ENCODE measurements at regions not wholly inside any gene's neighbourhood (a gene's known extent, or its start where the extent isn't known, plus 50 kb on each side); places are given as distances from the start of the nearest gene placed in this dataset.

DNA sequence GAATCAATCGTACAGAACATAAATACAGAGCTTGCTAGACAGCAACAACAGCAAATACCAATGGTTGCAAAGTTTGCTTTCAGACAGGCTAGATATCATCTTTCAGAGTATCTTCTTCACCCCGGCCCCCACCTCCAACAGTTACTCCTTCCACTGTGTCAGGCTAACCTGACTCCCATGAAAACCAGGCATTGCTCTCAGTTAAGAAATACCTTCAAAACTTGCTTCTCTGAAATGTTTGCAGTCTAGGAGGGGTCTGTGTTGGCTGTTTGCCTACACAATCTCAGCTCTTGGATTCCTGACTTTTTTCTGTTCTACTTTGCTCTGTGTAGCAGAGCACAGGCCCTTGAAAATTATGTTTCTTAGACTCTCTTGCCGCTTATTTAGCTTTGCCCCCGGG lies 599.5 kb upstream of the SYT4 start:
- Mint-ChIP-seq H3K9me3 (peaks cover 32% of the 10 kb centered on the region), H3K36me3 (ENCODE audit: low read depth) (no peaks in the 10 kb centered on the region), H3K27ac (no peak overlapping the region), H3K27me3 (ENCODE audit: low read depth) (no peaks in the 10 kb centered on the region), H3K4me1 (ENCODE audit: low read depth) (no peaks in the 10 kb centered on the region), H3K4me3 (ENCODE audit: low read depth) (no peak overlapping the region)
- intact Hi-C loops (cut with micrococcal nuclease) = no loop called here
- no peak for DNase-seq (ENCODE audit: low spot score)

- Mint-ChIP-seq H3K27me3 (ENCODE audit: low read depth) (no peaks in the 10 kb centered on the region), H3K27ac (no peak overlapping the region), H3K36me3 (ENCODE audit: low read depth) (no peaks in the 10 kb centered on the region), H3K9me3 (peaks cover 32% of the 10 kb centered on the region), H3K4me3 (ENCODE audit: low read depth) (no peak overlapping the region), H3K4me1 (ENCODE audit: low read depth) (no peaks in the 10 kb centered on the region)
- intact Hi-C loops (cut with micrococcal nuclease) = no loop called here
- no peak for DNase-seq (ENCODE audit: low spot score)
Observed at GRCh38 chr18:43877616-43878321, 600.5 kb upstream of the SYT4 start.

DNA sequence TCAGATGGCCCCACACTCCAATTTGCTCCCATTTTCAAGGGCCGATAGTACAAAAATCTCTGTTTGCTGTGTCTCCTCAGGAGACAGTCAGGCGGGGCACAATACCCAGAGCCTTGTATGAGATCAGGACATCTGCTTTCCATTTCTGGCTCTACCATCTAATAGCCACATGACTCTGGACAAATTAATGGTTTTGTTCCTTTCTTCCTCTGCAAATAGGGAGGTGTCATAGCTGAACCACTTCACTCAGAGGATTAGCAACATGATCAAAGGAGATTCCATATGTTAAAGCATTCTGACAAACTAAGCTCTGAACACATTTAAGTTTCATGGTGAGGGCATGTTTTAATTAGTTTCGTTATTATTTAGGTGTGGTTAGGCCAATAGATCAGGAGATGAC lies 602.1 kb upstream of the SYT4 start:
- intact Hi-C loops (cut with micrococcal nuclease) = no loop called here
- Mint-ChIP-seq H3K4me1 (ENCODE audit: low read depth) (no peaks in the 10 kb centered on the region), H3K9me3 (peaks cover 32% of the 10 kb centered on the region), H3K27me3 (ENCODE audit: low read depth) (no peaks in the 10 kb centered on the region), H3K36me3 (ENCODE audit: low read depth) (no peaks in the 10 kb centered on the region), H3K4me3 (ENCODE audit: low read depth) (no peak overlapping the region), H3K27ac (no peak overlapping the region)
- no peak for DNase-seq (ENCODE audit: low spot score)

DNA sequence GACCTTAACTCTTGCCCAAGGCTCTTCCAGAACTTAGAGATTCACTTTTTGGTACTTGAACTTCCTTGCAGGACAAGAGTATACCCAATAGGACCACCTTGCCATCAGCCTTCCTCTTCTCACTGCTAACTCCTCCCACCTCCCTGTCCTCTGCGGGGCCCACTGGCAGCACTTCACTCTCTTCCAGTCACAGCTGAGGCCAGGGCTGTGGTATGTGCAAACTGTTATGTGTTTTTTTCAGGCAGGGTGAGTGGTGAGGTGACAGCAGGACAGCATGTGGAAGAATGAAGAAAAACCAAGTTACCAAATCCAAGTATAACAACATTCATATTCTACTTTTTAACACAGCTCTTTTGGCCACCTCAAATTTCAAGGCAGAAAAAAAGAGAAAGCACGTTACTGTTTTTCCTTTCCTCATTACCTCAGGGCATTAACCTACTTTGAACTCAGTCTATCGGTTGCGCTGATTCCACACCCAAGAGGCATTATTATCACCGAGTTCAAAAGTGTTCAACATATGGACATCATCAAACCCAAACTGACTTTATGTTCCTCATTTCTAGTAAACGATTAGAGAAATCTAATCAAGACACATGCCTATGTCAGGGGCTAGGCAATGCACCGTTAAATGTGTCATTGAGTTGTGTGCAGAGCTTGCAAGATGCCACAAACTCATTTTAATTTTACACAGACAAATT lies 605.2 kb upstream of the SYT4 start:
- DNase-seq (ENCODE audit: low spot score) = no peak
- intact Hi-C loops (cut with micrococcal nuclease) = no loop called here
- H3K4me3 Mint-ChIP-seq (ENCODE audit: low read depth) = no peak overlapping the region
- H3K4me1 Mint-ChIP-seq (ENCODE audit: low read depth) = no peaks in the 10 kb centered on the region
- H3K27ac Mint-ChIP-seq = no peak overlapping the region
- H3K9me3 Mint-ChIP-seq = peaks cover 32% of the 10 kb centered on the region
- no peaks in the 10 kb centered on the region for H3K36me3 Mint-ChIP-seq (ENCODE audit: low read depth)
- H3K27me3 Mint-ChIP-seq (ENCODE audit: low read depth) = no peaks in the 10 kb centered on the region

DNA sequence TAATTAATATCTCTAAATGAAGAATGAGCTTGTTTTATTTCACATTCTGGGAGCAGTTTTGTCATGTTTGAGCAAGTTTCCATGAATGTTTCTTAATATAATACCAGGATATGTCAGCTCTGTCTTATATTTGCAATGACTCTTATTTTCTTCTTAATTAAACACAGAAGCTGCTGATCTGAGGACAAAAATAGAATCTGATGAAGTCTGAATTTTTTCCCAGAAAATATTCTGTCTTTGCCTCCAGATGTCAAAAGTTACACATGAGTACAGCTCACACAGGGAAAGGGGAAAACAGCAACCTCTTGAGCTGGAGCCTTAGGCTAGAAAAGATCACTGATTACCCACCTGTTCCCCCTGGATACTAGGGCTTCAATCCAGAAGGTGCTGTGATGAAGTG lies 606.6 kb upstream of the SYT4 start:
- DNase-seq (ENCODE audit: low spot score) = no peak
- Mint-ChIP-seq H3K9me3 (peaks cover 22% of the 10 kb centered on the region), H3K4me3 (ENCODE audit: low read depth) (no peak overlapping the region), H3K36me3 (ENCODE audit: low read depth) (no peaks in the 10 kb centered on the region), H3K27ac (no peak overlapping the region), H3K27me3 (ENCODE audit: low read depth) (no peaks in the 10 kb centered on the region), H3K4me1 (ENCODE audit: low read depth) (no peaks in the 10 kb centered on the region)
- intact Hi-C loops (cut with micrococcal nuclease) = no loop called here

DNA sequence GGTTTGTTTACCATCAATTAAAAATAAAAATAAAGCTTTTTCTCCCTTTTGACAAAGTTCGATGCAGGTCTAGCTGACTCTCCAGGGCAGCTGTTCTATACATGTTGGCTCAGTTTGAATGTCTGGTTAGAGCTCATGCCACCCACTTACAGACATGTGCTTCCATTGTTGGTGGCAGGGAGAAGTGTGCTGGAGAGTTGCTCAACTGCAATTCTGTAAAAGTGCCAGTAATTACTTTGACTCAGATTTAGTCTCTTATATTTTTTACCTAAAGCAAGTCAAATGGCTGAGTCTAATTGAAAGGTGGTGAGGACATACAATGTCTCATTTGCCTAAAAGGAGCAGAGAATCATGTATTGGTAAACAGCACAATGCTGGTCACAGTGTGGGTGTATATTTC lies 609.1 kb upstream of the SYT4 start:
- H3K4me3 Mint-ChIP-seq (ENCODE audit: low read depth) = no peak overlapping the region
- no peak for DNase-seq (ENCODE audit: low spot score)
- intact Hi-C loops (cut with micrococcal nuclease) = no loop called here
- peaks cover 19% of the 10 kb centered on the region for H3K9me3 Mint-ChIP-seq
- H3K4me1 Mint-ChIP-seq (ENCODE audit: low read depth) = no peaks in the 10 kb centered on the region
- H3K36me3 Mint-ChIP-seq (ENCODE audit: low read depth) = no peaks in the 10 kb centered on the region
- H3K27ac Mint-ChIP-seq = no peak overlapping the region
- H3K27me3 Mint-ChIP-seq (ENCODE audit: low read depth) = no peaks in the 10 kb centered on the region

DNA sequence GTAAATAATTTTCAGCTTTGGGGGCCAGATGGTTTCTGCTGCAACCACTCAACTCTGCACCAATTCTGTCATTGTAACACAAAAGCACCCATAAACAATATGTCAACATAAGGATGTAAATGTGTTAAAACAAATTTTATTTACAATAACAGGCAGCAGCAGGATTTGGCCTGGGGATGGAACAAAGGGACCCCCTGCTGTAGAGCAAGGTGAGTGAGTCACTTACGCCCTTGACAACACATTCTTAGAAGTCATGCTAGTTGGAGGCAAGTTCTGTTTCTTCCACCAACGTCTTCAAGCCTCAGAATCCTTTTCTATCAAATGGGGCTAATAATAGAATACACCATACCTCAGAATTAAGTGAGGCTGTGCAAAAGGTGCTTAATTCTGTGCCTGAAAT lies 610.2 kb upstream of the SYT4 start:
- Mint-ChIP-seq H3K27ac (no peak overlapping the region), H3K4me3 (ENCODE audit: low read depth) (no peak overlapping the region), H3K9me3 (peaks cover 17% of the 10 kb centered on the region), H3K27me3 (ENCODE audit: low read depth) (no peaks in the 10 kb centered on the region), H3K4me1 (ENCODE audit: low read depth) (no peaks in the 10 kb centered on the region), H3K36me3 (ENCODE audit: low read depth) (no peaks in the 10 kb centered on the region)
- intact Hi-C loops (cut with micrococcal nuclease) = no loop called here
- no peak for DNase-seq (ENCODE audit: low spot score)

DNA sequence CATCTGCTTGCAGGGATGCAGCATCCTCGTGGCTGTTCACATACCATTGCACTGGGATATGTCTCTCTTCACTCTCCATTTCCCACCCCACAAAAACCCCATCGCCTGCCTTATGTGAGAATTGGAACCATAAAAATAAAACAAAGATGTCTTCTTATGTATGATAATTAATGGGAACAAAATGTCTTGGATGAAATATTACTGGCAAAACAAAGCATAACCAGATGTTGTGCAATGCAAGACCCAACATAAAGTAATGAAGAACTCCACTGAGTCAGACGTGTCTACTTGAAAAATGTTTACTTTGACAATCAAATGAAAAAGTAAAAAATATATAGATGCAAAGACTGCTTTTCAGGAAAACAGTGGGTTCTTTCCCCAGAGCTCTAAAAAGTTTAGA lies 611.3 kb upstream of the SYT4 start:
- Mint-ChIP-seq H3K4me3 (ENCODE audit: low read depth) (no peak overlapping the region), H3K36me3 (ENCODE audit: low read depth) (no peaks in the 10 kb centered on the region), H3K4me1 (ENCODE audit: low read depth) (no peaks in the 10 kb centered on the region), H3K9me3 (peaks cover 17% of the 10 kb centered on the region), H3K27me3 (ENCODE audit: low read depth) (no peaks in the 10 kb centered on the region), H3K27ac (no peak overlapping the region)
- DNase-seq (ENCODE audit: low spot score) = no peak
- intact Hi-C loops (cut with micrococcal nuclease) = no loop called here

GRCh38 chr18:43893001-43893637 lies 615.8 kb upstream of the SYT4 start:
- Mint-ChIP-seq H3K27ac (no peak overlapping the region), H3K36me3 (ENCODE audit: low read depth) (no peaks in the 10 kb centered on the region), H3K9me3 (peaks cover 21% of the 10 kb centered on the region), H3K4me3 (ENCODE audit: low read depth) (no peak overlapping the region), H3K27me3 (ENCODE audit: low read depth) (no peaks in the 10 kb centered on the region), H3K4me1 (ENCODE audit: low read depth) (no peaks in the 10 kb centered on the region)
- intact Hi-C loops (cut with micrococcal nuclease) = no loop called here
- DNase-seq (ENCODE audit: low spot score) = no peak

GRCh38 chr18:43904209-43904837 lies 627.0 kb upstream of the SYT4 start:
- no peaks in the 10 kb centered on the region for H3K4me1 Mint-ChIP-seq (ENCODE audit: low read depth)
- no peaks in the 10 kb centered on the region for H3K36me3 Mint-ChIP-seq (ENCODE audit: low read depth)
- H3K9me3 Mint-ChIP-seq = peaks cover 15% of the 10 kb centered on the region
- H3K27me3 Mint-ChIP-seq (ENCODE audit: low read depth) = no peaks in the 10 kb centered on the region
- intact Hi-C loops (cut with micrococcal nuclease) = no loop called here
- no peak for DNase-seq (ENCODE audit: low spot score)
- H3K4me3 Mint-ChIP-seq (ENCODE audit: low read depth) = no peak overlapping the region
- no peak overlapping the region for H3K27ac Mint-ChIP-seq

- Mint-ChIP-seq H3K36me3 (ENCODE audit: low read depth) (no peaks in the 10 kb centered on the region), H3K27ac (no peak overlapping the region), H3K4me3 (ENCODE audit: low read depth) (no peak overlapping the region), H3K4me1 (ENCODE audit: low read depth) (no peaks in the 10 kb centered on the region), H3K9me3 (peaks cover 13% of the 10 kb centered on the region), H3K27me3 (ENCODE audit: low read depth) (no peaks in the 10 kb centered on the region)
- DNase-seq (ENCODE audit: low spot score) = no peak
- intact Hi-C loops (cut with micrococcal nuclease) = no loop called here
Observed at GRCh38 chr18:43914018-43914417, 636.7 kb upstream of the SYT4 start.

DNA sequence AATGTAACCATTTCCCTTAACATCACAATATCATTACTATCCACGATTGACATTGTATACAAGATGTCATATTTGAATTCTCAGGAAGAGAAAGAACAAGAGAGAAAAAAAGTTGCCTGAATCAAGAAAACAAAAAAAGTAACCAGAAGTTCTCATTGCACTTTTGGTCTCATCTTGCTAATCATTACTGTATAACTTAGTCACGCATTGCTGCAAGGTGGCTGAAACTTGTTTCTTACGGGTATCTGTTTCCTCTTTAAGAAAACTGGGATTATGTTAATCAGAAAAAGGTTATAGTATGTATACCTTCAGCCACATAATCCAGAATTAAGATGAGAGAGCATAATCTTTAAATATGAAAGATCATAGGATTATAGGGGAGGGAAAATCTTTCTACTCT lies 639.7 kb upstream of the SYT4 start:
- no peak for DNase-seq (ENCODE audit: low spot score)
- no peaks in the 10 kb centered on the region for H3K4me1 Mint-ChIP-seq (ENCODE audit: low read depth)
- no peaks in the 10 kb centered on the region for H3K36me3 Mint-ChIP-seq (ENCODE audit: low read depth)
- H3K9me3 Mint-ChIP-seq = peaks cover 8% of the 10 kb centered on the region
- H3K27ac Mint-ChIP-seq = no peak overlapping the region
- no peak overlapping the region for H3K4me3 Mint-ChIP-seq (ENCODE audit: low read depth)
- H3K27me3 Mint-ChIP-seq (ENCODE audit: low read depth) = no peaks in the 10 kb centered on the region
- intact Hi-C loops (cut with micrococcal nuclease) = no loop called here

- Mint-ChIP-seq H3K27ac (no peak overlapping the region), H3K9me3 (peaks cover 5% of the 10 kb centered on the region), H3K4me1 (ENCODE audit: low read depth) (no peaks in the 10 kb centered on the region), H3K36me3 (ENCODE audit: low read depth) (no peaks in the 10 kb centered on the region), H3K4me3 (ENCODE audit: low read depth) (no peak overlapping the region), H3K27me3 (ENCODE audit: low read depth) (no peaks in the 10 kb centered on the region)
- no peak for DNase-seq (ENCODE audit: low spot score)
- intact Hi-C loops (cut with micrococcal nuclease) = no loop called here
Observed at GRCh38 chr18:43917520-43917919, 640.2 kb upstream of the SYT4 start.
